GM23338 (cell line): ENCODE measurements at regions not wholly inside any gene's neighbourhood (a gene's known extent, or its start where the extent isn't known, plus 50 kb on each side); places are given as distances from the start of the nearest gene placed in this dataset.

Experiments used
- ATAC-seq: fragments of 200-7000 bp; cut with Tn5 transposase; 3 replicates; pipeline ENCODE4 v1.9.1; 2020
- DNase-seq: peaks from one replicate; pipeline ENCODE4 v3.0.0-alpha.2; 2015; ENCODE audit warnings: low spot score
- H2AFZ ChIP-seq: fragments of 200-600 bp; sonication (generic); 2 replicates; pipeline ENCODE4 v1.8.0; 2016; ENCODE audit warnings: antibody characterized with exemption, mild to moderate bottlenecking, moderate library complexity
- H3F3A ChIP-seq: fragments of 200-600 bp; sonication (generic); replicated peaks from 2 replicates; pipeline ENCODE4 v1.8.0; 2017; ENCODE audit warnings: antibody characterized with exemption, mixed run types, low read depth
- H3K27ac ChIP-seq: fragments of 200-600 bp; sonication (generic); 2 replicates; pipeline ENCODE4 v1.6.1; 2016; ENCODE audit warnings: low read depth
- H3K27me3 ChIP-seq: fragments of 200-600 bp; sonication (generic); 2 replicates; pipeline ENCODE4 v1.8.0; 2016; ENCODE audit warnings: mild to moderate bottlenecking, mixed run types, moderate library complexity; ENCODE audit not compliant: insufficient read depth
- H3K36me3 ChIP-seq: fragments of 200-600 bp; sonication (generic); 2 replicates; pipeline ENCODE4 v1.8.0; 2016; ENCODE audit warnings: mild to moderate bottlenecking; ENCODE audit not compliant: insufficient read depth
- H3K4me1 ChIP-seq: fragments of 200-600 bp; sonication (generic); 2 replicates; pipeline ENCODE4 v1.8.0; 2016; ENCODE audit warnings: mild to moderate bottlenecking, moderate library complexity; ENCODE audit not compliant: insufficient read depth
- H3K4me2 ChIP-seq: fragments of 200-600 bp; sonication (generic); 2 replicates; pipeline ENCODE4 v1.7.1; 2017; ENCODE audit warnings: mixed run types
- H3K4me3 ChIP-seq: fragments of 200-600 bp; sonication (generic); 2 replicates; pipeline ENCODE4 v1.6.1; 2016; ENCODE audit warnings: mixed run types
- H3K79me2 ChIP-seq: fragments of 200-600 bp; sonication (generic); replicated peaks from 2 replicates; pipeline ENCODE4 v1.8.0; 2017; ENCODE audit warnings: mild to moderate bottlenecking; ENCODE audit not compliant: insufficient read depth
- H3K9me2 ChIP-seq: fragments of 200-600 bp; sonication (generic); 2 replicates; pipeline ENCODE4 v1.8.0; 2017; ENCODE audit not compliant: insufficient read depth
- H4K20me1 ChIP-seq: fragments of 200-600 bp; sonication (generic); replicated peaks from 2 replicates; pipeline ENCODE4 v1.8.0; 2017; ENCODE audit warnings: mild to moderate bottlenecking; ENCODE audit not compliant: insufficient read depth
- H3K27ac Mint-ChIP-seq: 2 replicates; pipeline ENCODE4 v1.8.0; 2020; ENCODE audit warnings: inconsistent platforms, mild to moderate bottlenecking, moderate library complexity, mixed read lengths
- H3K27me3 Mint-ChIP-seq: 3 replicates; pipeline ENCODE4 v1.8.0; 2022; ENCODE audit warnings: low read depth, mild to moderate bottlenecking, moderate library complexity, mixed read lengths, inconsistent platforms; ENCODE audit not compliant: insufficient read depth, poor library complexity
- H3K36me3 Mint-ChIP-seq: 3 replicates; pipeline ENCODE4 v1.8.0; 2021; ENCODE audit warnings: low read depth, mild to moderate bottlenecking, inconsistent platforms, moderate library complexity, mixed read lengths
- H3K4me1 Mint-ChIP-seq: 3 replicates; pipeline ENCODE4 v1.8.0; 2020; ENCODE audit warnings: mild to moderate bottlenecking, inconsistent platforms, mixed read lengths
- H3K4me3 Mint-ChIP-seq: 3 replicates; pipeline ENCODE4 v1.8.0; 2021; ENCODE audit warnings: moderate library complexity, mild to moderate bottlenecking, inconsistent platforms, mixed read lengths
- H3K9me3 Mint-ChIP-seq: 3 replicates; pipeline ENCODE4 v1.8.0; 2020; ENCODE audit warnings: moderate library complexity, mild to moderate bottlenecking, inconsistent platforms, mixed read lengths
- CREB1 ChIP-seq: fragments of 250-450 bp; sonication (Bioruptor Pico); IDR thresholded peaks from 2 replicates; pipeline ENCODE4 v1.5.0; 2020; ENCODE audit warnings: low read depth, mild to moderate bottlenecking, moderate library complexity
- CTCF ChIP-seq, 2 experiments: fragments of 200-600 bp in 1 of 2; sonication (generic) in 1 of 2; conservative IDR thresholded peaks; 2 replicates each; pipeline versions ENCODE4 v1.5.1 to v1.6.1; 2016 to 2017; ENCODE audit warnings: antibody characterized with exemption in 2 of 2, low read depth in 2 of 2, mild to moderate bottlenecking in 2 of 2, moderate library complexity in 1 of 2
- ETS1 ChIP-seq: IDR thresholded peaks from 2 replicates; pipeline ENCODE4 v1.6.1; 2016; ENCODE audit warnings: antibody characterized with exemption
- EZH2 ChIP-seq: fragments of 200-600 bp; sonication (generic); IDR thresholded peaks from one replicate; pipeline ENCODE4 v1.8.0; 2017; ENCODE audit warnings: antibody characterized with exemption, mild to moderate bottlenecking, low read depth; ENCODE audit not compliant: unreplicated experiment
- JUNB ChIP-seq: IDR thresholded peaks from one replicate; pipeline ENCODE4 v1.6.1; 2016; ENCODE audit warnings: antibody characterized with exemption; ENCODE audit not compliant: unreplicated experiment
- NANOG ChIP-seq: IDR thresholded peaks from 2 replicates; pipeline ENCODE4 v1.6.1; 2016; ENCODE audit warnings: antibody characterized with exemption, borderline replicate concordance
- POLR2AphosphoS5 ChIP-seq: IDR thresholded peaks from 2 replicates; pipeline ENCODE4 v1.6.1; 2016; ENCODE audit warnings: antibody characterized with exemption, low read depth
- REST ChIP-seq: IDR thresholded peaks from one replicate; pipeline ENCODE4 v1.6.1; 2018; ENCODE audit warnings: antibody characterized with exemption; ENCODE audit not compliant: unreplicated experiment
- STAT1 ChIP-seq: IDR thresholded peaks from one replicate; pipeline ENCODE4 v1.6.1; 2016; ENCODE audit warnings: antibody characterized with exemption; ENCODE audit not compliant: unreplicated experiment
- ZNF114 ChIP-seq: fragments of 250-450 bp; sonication (Bioruptor Pico); IDR thresholded peaks from 2 replicates; pipeline ENCODE4 v1.5.0; 2020; ENCODE audit warnings: mild to moderate bottlenecking, moderate library complexity

- H3K4me3 Mint-ChIP-seq = no peak overlapping the region
- Histone ChIP-seq H3K9me2 (no peaks in the 10 kb centered on the region), H3K27ac (no peak overlapping the region), H3K79me2 (no peaks in the 10 kb centered on the region), H3K4me3 (no peak overlapping the region), H3K27me3 (no peaks in the 10 kb centered on the region), H3K4me1 (no peaks in the 10 kb centered on the region), H4K20me1 (no peaks in the 10 kb centered on the region), H3K4me2 (no peak overlapping the region), H3K36me3 (no peaks in the 10 kb centered on the region), H2AFZ (no peak overlapping the region), H3F3A (no peaks in the 10 kb centered on the region)
- H3K9me3 Mint-ChIP-seq = peaks cover 85% of the 10 kb centered on the region
- ATAC-seq = no peak
- H3K4me1 Mint-ChIP-seq = no peaks in the 10 kb centered on the region
- peaks cover 2% of the 10 kb centered on the region for H3K27me3 Mint-ChIP-seq
- TF ChIP-seq CREB1 (CRISPR knock-in tag) (no peak), ZNF114 (CRISPR knock-in tag) (no peak), EZH2 (no peak), STAT1 (no peak), NANOG (no peak), JUNB (no peak), POLR2AphosphoS5 (no peak), REST (no peak), ETS1 (no peak)
- DNase-seq = no peak
- H3K36me3 Mint-ChIP-seq = peaks cover 8% of the 10 kb centered on the region
- no peak overlapping the region for H3K27ac Mint-ChIP-seq
These were observed 650.9 kb downstream of the HS3ST4 start for GRCh38 chr16:26342621-26343020.

GRCh38 chr16:26344240-26344776, 652.5 kb downstream of the HS3ST4 start:
- H3K4me1 Mint-ChIP-seq = no peaks in the 10 kb centered on the region
- TF ChIP-seq EZH2 (no peak), CREB1 (CRISPR knock-in tag) (no peak), CTCF (conservative IDR thresholded peaks at IDR 0.05; ENCODE audit: low read depth in 2 of 2) (no peak), ETS1 (no peak), POLR2AphosphoS5 (no peak), ZNF114 (CRISPR knock-in tag) (no peak), NANOG (no peak)

More at GRCh38 chr16:26344240-26344776, 652.5 kb downstream of the HS3ST4 start:
- Histone ChIP-seq H3K4me1 (no peaks in the 10 kb centered on the region), H4K20me1 (no peaks in the 10 kb centered on the region), H3K36me3 (no peaks in the 10 kb centered on the region), H3K9me2 (no peaks in the 10 kb centered on the region), H3K4me2 (no peak overlapping the region), H3K4me3 (no peak overlapping the region), H3F3A (no peaks in the 10 kb centered on the region), H2AFZ (no peak overlapping the region), H3K79me2 (no peaks in the 10 kb centered on the region), H3K27me3 (no peaks in the 10 kb centered on the region), H3K27ac (no peak overlapping the region)
- no peak for DNase-seq
- ATAC-seq = no peak
- peaks cover 84% of the 10 kb centered on the region for H3K9me3 Mint-ChIP-seq
- no peak overlapping the region for H3K4me3 Mint-ChIP-seq
- H3K36me3 Mint-ChIP-seq = peaks cover 9% of the 10 kb centered on the region
- H3K27ac Mint-ChIP-seq = no peak overlapping the region
- peaks cover 2% of the 10 kb centered on the region for H3K27me3 Mint-ChIP-seq
